HepG2 (cell line): ENCODE measurements at regions not wholly inside any gene's neighbourhood (a gene's known extent, or its start where the extent isn't known, plus 50 kb on each side); places are given as distances from the start of the nearest gene placed in this dataset.

Experiments
- ARNT2 ChIP-seq: sonication (generic); formaldehyde crosslinking; IDR thresholded peaks from 2 replicates; pipeline ENCODE4 v1.8.0; 2022; ENCODE audit warnings: mild to moderate bottlenecking, low read depth, missing genetic modification reagents, moderate library complexity
- HDAC2 ChIP-seq: sonication (generic); formaldehyde crosslinking; IDR thresholded peaks from 2 replicates; pipeline ENCODE4 v1.4.0; 2020; ENCODE audit warnings: missing genetic modification reagents
- RXRA ChIP-seq: sonication (generic); formaldehyde crosslinking; IDR thresholded peaks from 2 replicates; pipeline ENCODE4 v1.5.1; 2020; ENCODE audit warnings: missing genetic modification reagents
- ZNF879 ChIP-seq: sonication (generic); formaldehyde crosslinking; IDR thresholded peaks from 2 replicates; pipeline ENCODE4 v1.8.1; 2023; ENCODE audit warnings: missing genetic modification reagents
- TF ChIP-seq, protein P1 (sequence below): sonication (generic); formaldehyde crosslinking; IDR thresholded peaks from 2 replicates; pipeline ENCODE4 v1.5.1; 2020; ENCODE audit warnings: missing genetic modification reagents, mild to moderate bottlenecking, borderline replicate concordance
- TF ChIP-seq, protein P2 (sequence below): sonication (generic); formaldehyde crosslinking; IDR thresholded peaks from 2 replicates; pipeline ENCODE4 v1.8.0; 2022; ENCODE audit warnings: mild to moderate bottlenecking, missing genetic modification reagents
- TF ChIP-seq, protein P3 (sequence below): sonication (generic); formaldehyde crosslinking; IDR thresholded peaks from 2 replicates; pipeline ENCODE4 v1.4.0; 2020; ENCODE audit warnings: missing genetic modification reagents, borderline replicate concordance
- TF ChIP-seq, protein P4 (sequence below): sonication (generic); formaldehyde crosslinking; IDR thresholded peaks from 2 replicates; pipeline ENCODE4 v1.5.0; 2020; ENCODE audit warnings: mild to moderate bottlenecking, missing genetic modification reagents, moderate library complexity

DNA sequence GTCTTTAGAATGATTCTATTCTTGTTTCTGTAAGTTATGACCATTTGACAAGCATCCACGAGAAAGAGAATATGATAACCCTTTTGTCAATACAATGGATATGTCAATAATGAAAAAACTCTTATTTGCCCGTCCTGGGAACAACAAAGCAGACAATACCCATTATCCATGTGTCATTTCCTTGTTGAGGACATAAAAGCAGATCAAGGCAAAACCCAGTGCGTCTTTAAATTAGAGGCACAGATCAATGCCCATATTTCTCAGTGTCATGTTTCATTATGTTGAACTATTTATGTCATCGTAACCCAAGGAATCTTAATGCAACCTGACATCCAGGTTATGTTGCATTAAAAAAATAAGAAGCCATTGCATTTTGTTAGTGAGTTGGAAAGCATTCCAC is 365.0 kb upstream of the CELF4 start:
- TF ChIP-seq ARNT2 (CRISPR knock-in tag) (no peak), RXRA (no peak), ZNF879 (CRISPR knock-in tag) (no peak), HDAC2 (CRISPR knock-in tag) (no peak)
- TF ChIP-seq, protein P1, sequence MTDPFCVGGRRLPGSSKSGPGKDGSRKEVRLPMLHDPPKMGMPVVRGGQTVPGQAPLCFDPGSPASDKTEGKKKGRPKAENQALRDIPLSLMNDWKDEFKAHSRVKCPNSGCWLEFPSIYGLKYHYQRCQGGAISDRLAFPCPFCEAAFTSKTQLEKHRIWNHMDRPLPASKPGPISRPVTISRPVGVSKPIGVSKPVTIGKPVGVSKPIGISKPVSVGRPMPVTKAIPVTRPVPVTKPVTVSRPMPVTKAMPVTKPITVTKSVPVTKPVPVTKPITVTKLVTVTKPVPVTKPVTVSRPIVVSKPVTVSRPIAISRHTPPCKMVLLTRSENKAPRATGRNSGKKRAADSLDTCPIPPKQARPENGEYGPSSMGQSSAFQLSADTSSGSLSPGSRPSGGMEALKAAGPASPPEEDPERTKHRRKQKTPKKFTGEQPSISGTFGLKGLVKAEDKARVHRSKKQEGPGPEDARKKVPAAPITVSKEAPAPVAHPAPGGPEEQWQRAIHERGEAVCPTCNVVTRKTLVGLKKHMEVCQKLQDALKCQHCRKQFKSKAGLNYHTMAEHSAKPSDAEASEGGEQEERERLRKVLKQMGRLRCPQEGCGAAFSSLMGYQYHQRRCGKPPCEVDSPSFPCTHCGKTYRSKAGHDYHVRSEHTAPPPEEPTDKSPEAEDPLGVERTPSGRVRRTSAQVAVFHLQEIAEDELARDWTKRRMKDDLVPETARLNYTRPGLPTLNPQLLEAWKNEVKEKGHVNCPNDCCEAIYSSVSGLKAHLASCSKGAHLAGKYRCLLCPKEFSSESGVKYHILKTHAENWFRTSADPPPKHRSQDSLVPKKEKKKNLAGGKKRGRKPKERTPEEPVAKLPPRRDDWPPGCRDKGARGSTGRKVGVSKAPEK (CRISPR knock-in tag), result no peak
- TF ChIP-seq, protein P2, sequence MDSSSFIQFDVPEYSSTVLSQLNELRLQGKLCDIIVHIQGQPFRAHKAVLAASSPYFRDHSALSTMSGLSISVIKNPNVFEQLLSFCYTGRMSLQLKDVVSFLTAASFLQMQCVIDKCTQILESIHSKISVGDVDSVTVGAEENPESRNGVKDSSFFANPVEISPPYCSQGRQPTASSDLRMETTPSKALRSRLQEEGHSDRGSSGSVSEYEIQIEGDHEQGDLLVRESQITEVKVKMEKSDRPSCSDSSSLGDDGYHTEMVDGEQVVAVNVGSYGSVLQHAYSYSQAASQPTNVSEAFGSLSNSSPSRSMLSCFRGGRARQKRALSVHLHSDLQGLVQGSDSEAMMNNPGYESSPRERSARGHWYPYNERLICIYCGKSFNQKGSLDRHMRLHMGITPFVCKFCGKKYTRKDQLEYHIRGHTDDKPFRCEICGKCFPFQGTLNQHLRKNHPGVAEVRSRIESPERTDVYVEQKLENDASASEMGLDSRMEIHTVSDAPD, result no peak
- TF ChIP-seq, protein P3, sequence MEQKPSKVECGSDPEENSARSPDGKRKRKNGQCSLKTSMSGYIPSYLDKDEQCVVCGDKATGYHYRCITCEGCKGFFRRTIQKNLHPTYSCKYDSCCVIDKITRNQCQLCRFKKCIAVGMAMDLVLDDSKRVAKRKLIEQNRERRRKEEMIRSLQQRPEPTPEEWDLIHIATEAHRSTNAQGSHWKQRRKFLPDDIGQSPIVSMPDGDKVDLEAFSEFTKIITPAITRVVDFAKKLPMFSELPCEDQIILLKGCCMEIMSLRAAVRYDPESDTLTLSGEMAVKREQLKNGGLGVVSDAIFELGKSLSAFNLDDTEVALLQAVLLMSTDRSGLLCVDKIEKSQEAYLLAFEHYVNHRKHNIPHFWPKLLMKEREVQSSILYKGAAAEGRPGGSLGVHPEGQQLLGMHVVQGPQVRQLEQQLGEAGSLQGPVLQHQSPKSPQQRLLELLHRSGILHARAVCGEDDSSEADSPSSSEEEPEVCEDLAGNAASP (CRISPR knock-in tag), result no peak
- TF ChIP-seq, protein P4, sequence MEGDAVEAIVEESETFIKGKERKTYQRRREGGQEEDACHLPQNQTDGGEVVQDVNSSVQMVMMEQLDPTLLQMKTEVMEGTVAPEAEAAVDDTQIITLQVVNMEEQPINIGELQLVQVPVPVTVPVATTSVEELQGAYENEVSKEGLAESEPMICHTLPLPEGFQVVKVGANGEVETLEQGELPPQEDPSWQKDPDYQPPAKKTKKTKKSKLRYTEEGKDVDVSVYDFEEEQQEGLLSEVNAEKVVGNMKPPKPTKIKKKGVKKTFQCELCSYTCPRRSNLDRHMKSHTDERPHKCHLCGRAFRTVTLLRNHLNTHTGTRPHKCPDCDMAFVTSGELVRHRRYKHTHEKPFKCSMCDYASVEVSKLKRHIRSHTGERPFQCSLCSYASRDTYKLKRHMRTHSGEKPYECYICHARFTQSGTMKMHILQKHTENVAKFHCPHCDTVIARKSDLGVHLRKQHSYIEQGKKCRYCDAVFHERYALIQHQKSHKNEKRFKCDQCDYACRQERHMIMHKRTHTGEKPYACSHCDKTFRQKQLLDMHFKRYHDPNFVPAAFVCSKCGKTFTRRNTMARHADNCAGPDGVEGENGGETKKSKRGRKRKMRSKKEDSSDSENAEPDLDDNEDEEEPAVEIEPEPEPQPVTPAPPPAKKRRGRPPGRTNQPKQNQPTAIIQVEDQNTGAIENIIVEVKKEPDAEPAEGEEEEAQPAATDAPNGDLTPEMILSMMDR (CRISPR knock-in tag), result no peak
